ENCODE measurements at regions not wholly inside any gene's neighbourhood (a gene's known extent, or its start where the extent isn't known, plus 50 kb on each side); places are given as distances from the start of the nearest gene placed in this dataset.

GRCh38 chr11:28471537-28471936, 363.3 kb downstream of the METTL15 start:
- TF ChIP-seq CTCF (IDR thresholded peaks at IDR 0.05): no peak
- Histone ChIP-seq H3K79me2 (no peaks in the 10 kb centered on the region), H2AFZ (no peak overlapping the region), H3K27me3 (ENCODE audit: control insufficient read depth, insufficient read depth, low read length) (no peaks in the 10 kb centered on the region), H3K4me2 (ENCODE audit: low read length) (no peak overlapping the region), H3K4me3 (ENCODE audit: low read depth, low read length) (no peak overlapping the region), H3K9me3 (ENCODE audit: control insufficient read depth, low read length) (no peaks in the 10 kb centered on the region), H3K27ac (no peak overlapping the region), H3K4me1 (no peaks in the 10 kb centered on the region), H3K9ac (no peak overlapping the region), H3K36me3 (ENCODE audit: control insufficient read depth, insufficient read depth, low read length) (no peaks in the 10 kb centered on the region)

- Histone ChIP-seq H3K4me2 (ENCODE audit: low read length) (no peak overlapping the region), H3K9me3 (ENCODE audit: control insufficient read depth, low read length) (no peaks in the 10 kb centered on the region), H3K27me3 (ENCODE audit: control insufficient read depth, insufficient read depth, low read length) (no peaks in the 10 kb centered on the region), H3K36me3 (ENCODE audit: control insufficient read depth, insufficient read depth, low read length) (no peaks in the 10 kb centered on the region), H2AFZ (no peak overlapping the region), H3K4me1 (no peaks in the 10 kb centered on the region), H3K79me2 (no peaks in the 10 kb centered on the region), H3K4me3 (ENCODE audit: low read depth, low read length) (no peak overlapping the region), H3K27ac (no peak overlapping the region), H3K9ac (no peak overlapping the region)
- TF ChIP-seq CTCF (IDR thresholded peaks at IDR 0.05): no peak
These were observed 362.0 kb downstream of the METTL15 start for GRCh38 chr11:28470180-28470579.

GRCh38 chr11:28466506-28466905, 358.3 kb downstream of the METTL15 start:
- TF ChIP-seq CTCF (IDR thresholded peaks at IDR 0.05): no peak
- H3K27ac ChIP-seq: no peak overlapping the region
- no peaks in the 10 kb centered on the region for H3K27me3 ChIP-seq (ENCODE audit: control insufficient read depth, insufficient read depth, low read length)
- H3K4me3 ChIP-seq (ENCODE audit: low read depth, low read length): no peak overlapping the region
- H3K9me3 ChIP-seq (ENCODE audit: control insufficient read depth, low read length): no peaks in the 10 kb centered on the region
- H2AFZ ChIP-seq: no peak overlapping the region
- no peaks in the 10 kb centered on the region for H3K79me2 ChIP-seq
- no peak overlapping the region for H3K9ac ChIP-seq
- H3K4me1 ChIP-seq: no peaks in the 10 kb centered on the region
- H3K4me2 ChIP-seq (ENCODE audit: low read length): no peak overlapping the region
- H3K36me3 ChIP-seq (ENCODE audit: control insufficient read depth, insufficient read depth, low read length): no peaks in the 10 kb centered on the region

- TF ChIP-seq CTCF (IDR thresholded peaks at IDR 0.05): no peak
- no peaks in the 10 kb centered on the region for H3K9me3 ChIP-seq (ENCODE audit: control insufficient read depth, low read length)
- no peaks in the 10 kb centered on the region for H3K79me2 ChIP-seq
These were observed 356.2 kb downstream of the METTL15 start for GRCh38 chr11:28464252-28464867.

GRCh38 chr11:28463826-28464225, 355.6 kb downstream of the METTL15 start:
- Histone ChIP-seq H3K27me3 (ENCODE audit: control insufficient read depth, insufficient read depth, low read length) (no peaks in the 10 kb centered on the region), H3K9me3 (ENCODE audit: control insufficient read depth, low read length) (no peaks in the 10 kb centered on the region), H3K9ac (no peak overlapping the region), H3K79me2 (no peaks in the 10 kb centered on the region), H3K4me2 (ENCODE audit: low read length) (no peak overlapping the region), H3K4me3 (ENCODE audit: low read depth, low read length) (no peak overlapping the region), H2AFZ (no peak overlapping the region), H3K27ac (no peak overlapping the region), H3K4me1 (no peaks in the 10 kb centered on the region), H3K36me3 (ENCODE audit: control insufficient read depth, insufficient read depth, low read length) (no peaks in the 10 kb centered on the region)
- TF ChIP-seq CTCF (IDR thresholded peaks at IDR 0.05): no peak

More at GRCh38 chr11:28464252-28464867, 356.2 kb downstream of the METTL15 start:
- H3K4me3 ChIP-seq (ENCODE audit: low read depth, low read length): no peak overlapping the region
- H3K27ac ChIP-seq: no peak overlapping the region
- no peaks in the 10 kb centered on the region for H3K36me3 ChIP-seq (ENCODE audit: control insufficient read depth, insufficient read depth, low read length)
- no peak overlapping the region for H2AFZ ChIP-seq
- H3K27me3 ChIP-seq (ENCODE audit: control insufficient read depth, insufficient read depth, low read length): no peaks in the 10 kb centered on the region
- no peaks in the 10 kb centered on the region for H3K4me1 ChIP-seq
- H3K9ac ChIP-seq: no peak overlapping the region
- H3K4me2 ChIP-seq (ENCODE audit: low read length): no peak overlapping the region

All from parathyroid adenoma (tissue), 2 donors.